H9 (cell line): ENCODE measurements at regions not wholly inside any gene's neighbourhood (a gene's known extent, or its start where the extent isn't known, plus 50 kb on each side); places are given as distances from the start of the nearest gene placed in this dataset.

Experiments used
- DNase-seq: peaks from one replicate; pipeline ENCODE4 v3.0.0-alpha.2; 2017
- H2AFZ ChIP-seq: one replicate; pipeline ENCODE4 v1.6.1; 2013; ENCODE audit warnings: mild to moderate bottlenecking, low read length, control low read depth, moderate library complexity
- H2AK5ac ChIP-seq: 2 replicates; pipeline ENCODE4 v1.6.1; 2013; ENCODE audit warnings: low read length, control low read depth, mixed read lengths; ENCODE audit not compliant: insufficient read length
- H2BK120ac ChIP-seq: one replicate; pipeline ENCODE4 v1.6.1; 2013; ENCODE audit warnings: low read depth, mild to moderate bottlenecking, low read length, control low read depth, inconsistent platforms; ENCODE audit not compliant: poor library complexity, severe bottlenecking
- H2BK12ac ChIP-seq: 2 replicates; pipeline ENCODE4 v1.6.1; 2013; ENCODE audit warnings: low read length, control low read depth, mixed read lengths, low read depth; ENCODE audit not compliant: insufficient read length
- H2BK15ac ChIP-seq: 2 replicates; pipeline ENCODE4 v1.6.1; 2013; ENCODE audit warnings: low read depth, low read length, control low read depth
- H2BK20ac ChIP-seq: one replicate; pipeline ENCODE4 v1.6.1; 2013; ENCODE audit warnings: low read depth, mild to moderate bottlenecking, low read length, control low read depth, inconsistent platforms; ENCODE audit not compliant: poor library complexity, severe bottlenecking
- H2BK5ac ChIP-seq: 2 replicates; pipeline ENCODE4 v1.6.1; 2013; ENCODE audit warnings: low read length, control low read depth, mixed read lengths; ENCODE audit not compliant: insufficient read length
- H3K14ac ChIP-seq: 2 replicates; pipeline ENCODE4 v1.6.1; 2013; ENCODE audit warnings: low read length, control low read depth; ENCODE audit not compliant: insufficient read depth
- H3K18ac ChIP-seq: 2 replicates; pipeline ENCODE4 v1.6.1; 2013; ENCODE audit warnings: low read depth, mild to moderate bottlenecking, mixed read lengths, low read length, control low read depth; ENCODE audit not compliant: insufficient read length
- H3K23ac ChIP-seq: 2 replicates; pipeline ENCODE4 v1.6.1; 2013; ENCODE audit warnings: low read length, control low read depth, mixed read lengths, low read depth; ENCODE audit not compliant: insufficient read length
- H3K23me2 ChIP-seq: 2 replicates; pipeline ENCODE4 v1.6.1; 2013; ENCODE audit warnings: low read depth, mild to moderate bottlenecking, mixed read lengths, low read length, control low read depth; ENCODE audit not compliant: insufficient read length, poor library complexity, severe bottlenecking
- H3K27ac ChIP-seq: 2 replicates; pipeline ENCODE4 v1.5.1; 2013; ENCODE audit warnings: low read length, control low read depth, mixed read lengths, low read depth; ENCODE audit not compliant: insufficient read length
- H3K27me3 ChIP-seq: 2 replicates; pipeline ENCODE4 v1.6.1; 2013; ENCODE audit warnings: low read length, control low read depth, inconsistent platforms; ENCODE audit not compliant: insufficient read depth
- H3K4ac ChIP-seq: 2 replicates; pipeline ENCODE4 v1.6.1; 2013; ENCODE audit warnings: low read depth, mild to moderate bottlenecking, control low read depth, inconsistent platforms, low read length, moderate library complexity
- H3K4me1 ChIP-seq: 2 replicates; pipeline ENCODE4 v1.6.1; 2013; ENCODE audit warnings: low read length, control low read depth, inconsistent platforms; ENCODE audit not compliant: insufficient read depth
- H3K4me2 ChIP-seq: 2 replicates; pipeline ENCODE4 v1.6.1; 2013; ENCODE audit warnings: low read length, control low read depth, mixed read lengths; ENCODE audit not compliant: insufficient read length, insufficient read depth
- H3K56ac ChIP-seq: 2 replicates; pipeline ENCODE4 v1.6.1; 2013; ENCODE audit warnings: low read depth, mild to moderate bottlenecking, mixed read lengths, low read length, control low read depth; ENCODE audit not compliant: insufficient read length
- H3K79me1 ChIP-seq: 2 replicates; pipeline ENCODE4 v1.6.1; 2013; ENCODE audit warnings: low read depth, mild to moderate bottlenecking, moderate library complexity, low read length, control low read depth, inconsistent platforms; ENCODE audit not compliant: insufficient read depth, poor library complexity, severe bottlenecking
- H3K79me2 ChIP-seq: 2 replicates; pipeline ENCODE4 v1.6.1; 2013; ENCODE audit warnings: low read length, control low read depth, inconsistent platforms; ENCODE audit not compliant: insufficient read depth
- H3K9ac ChIP-seq: 2 replicates; pipeline ENCODE4 v1.6.1; 2013; ENCODE audit warnings: low read length, control low read depth, mixed read lengths; ENCODE audit not compliant: insufficient read length; ENCODE audit errors: extremely low read depth
- H3K9me3 ChIP-seq: one replicate; pipeline ENCODE4 v1.6.1; 2013; ENCODE audit warnings: low read depth, low read length, inconsistent platforms; ENCODE audit not compliant: control insufficient read depth
- H3T11ph ChIP-seq: one replicate; pipeline ENCODE4 v1.6.1; 2013; ENCODE audit warnings: mild to moderate bottlenecking, low read length, control low read depth, inconsistent platforms
- H4K20me1 ChIP-seq: one replicate; pipeline ENCODE4 v1.6.1; 2013; ENCODE audit not compliant: control insufficient read depth, insufficient read length, insufficient read depth
- H4K5ac ChIP-seq: 2 replicates; pipeline ENCODE4 v1.6.1; 2013; ENCODE audit warnings: low read depth, mild to moderate bottlenecking, mixed read lengths, low read length, control low read depth; ENCODE audit not compliant: insufficient read length
- H4K8ac ChIP-seq: replicated peaks from 2 replicates; pipeline ENCODE4 v1.6.1; 2013; ENCODE audit warnings: low read length, control low read depth, mixed read lengths, low read depth; ENCODE audit not compliant: insufficient read length
- H4K91ac ChIP-seq: 2 replicates; pipeline ENCODE4 v1.6.1; 2013; ENCODE audit warnings: low read depth, mild to moderate bottlenecking, moderate library complexity, mixed read lengths, low read length, control low read depth; ENCODE audit not compliant: insufficient read length
- H3K27ac Mint-ChIP-seq, 3 experiments: 2 replicates in 2 of 3; 3 replicates in 1 of 3; pipeline ENCODE4 v1.8.0; 2020 to 2021; ENCODE audit warnings: mixed read lengths in 3 of 3, mild to moderate bottlenecking in 1 of 3, moderate library complexity in 1 of 3
- H3K27me3 Mint-ChIP-seq: 2 replicates; pipeline ENCODE4 v1.8.0; 2021; ENCODE audit warnings: low read depth, mild to moderate bottlenecking, moderate library complexity, mixed read lengths
- H3K36me3 Mint-ChIP-seq, 3 experiments: 2 replicates in 2 of 3; 3 replicates in 1 of 3; pipeline ENCODE4 v1.8.0; 2020 to 2021; ENCODE audit warnings: low read depth in 3 of 3, mixed read lengths in 3 of 3; ENCODE audit not compliant: insufficient read depth in 1 of 3
- H3K4me1 Mint-ChIP-seq, 2 experiments: 2 replicates each; pipeline ENCODE4 v1.8.0; 2020; ENCODE audit warnings: mixed read lengths in 2 of 2
- H3K4me3 Mint-ChIP-seq, 2 experiments: 2 replicates in 1 of 2; 3 replicates in 1 of 2; pipeline ENCODE4 v1.8.0; 2020 to 2021; ENCODE audit warnings: mild to moderate bottlenecking in 2 of 2, mixed read lengths in 2 of 2, moderate library complexity in 1 of 2
- H3K9me3 Mint-ChIP-seq, 2 experiments: 2 replicates in 1 of 2; 3 replicates in 1 of 2; pipeline ENCODE4 v1.8.0; 2020; ENCODE audit warnings: mild to moderate bottlenecking in 2 of 2, mixed read lengths in 2 of 2, moderate library complexity in 1 of 2
- WGBS: extraction: QIAGEN DNeasy Blood & Tissue Kit; methylation state at CpG from one replicate; pipeline ENCODE4 v1.1.7; 2013; ENCODE audit warnings: missing lambda C conversion rate, low lambda C conversion rate, mixed read lengths; ENCODE audit not compliant: insufficient read length; ENCODE audit errors: extremely low coverage; 5-methylcytosine and 5-hydroxymethylcytosine counted together
- TF ChIP-seq, protein P1 (sequence below): fragments of 200-600 bp; sonication (generic); conservative IDR thresholded peaks from 3 replicates; pipeline ENCODE4 v1.8.0; 2021; ENCODE audit warnings: antibody characterized with exemption, mild to moderate bottlenecking

DNA sequence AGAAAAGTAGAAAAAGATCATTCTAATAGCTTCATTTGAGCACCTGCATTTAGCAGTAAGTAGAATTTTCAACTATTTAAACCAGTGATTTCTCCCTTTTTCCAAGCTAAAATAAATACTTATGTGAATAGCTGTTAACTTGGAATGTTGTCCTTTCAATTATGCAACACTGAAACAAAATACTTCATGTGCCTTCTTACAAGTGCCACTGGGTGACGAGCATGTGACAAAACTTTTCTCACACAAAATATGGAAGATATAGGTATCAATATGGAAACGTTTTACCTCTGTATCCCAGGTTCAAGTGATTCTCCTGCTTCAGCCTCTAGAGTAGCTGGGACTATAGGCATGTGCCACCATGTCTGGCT lies 708.3 kb downstream of the STIM2 start:
- Mint-ChIP-seq H3K27ac (no peak overlapping the region), H3K36me3 (no peaks in the 10 kb centered on the region), H3K4me3 (no peak overlapping the region), H3K27me3 (no peaks in the 10 kb centered on the region), H3K9me3 (no peaks in the 10 kb centered on the region), H3K4me1 (peaks cover 3 to 5% of the 10 kb centered on the region in 2 experiments; a peak in 2 of 4 replicates)
- TF ChIP-seq, protein P1, sequence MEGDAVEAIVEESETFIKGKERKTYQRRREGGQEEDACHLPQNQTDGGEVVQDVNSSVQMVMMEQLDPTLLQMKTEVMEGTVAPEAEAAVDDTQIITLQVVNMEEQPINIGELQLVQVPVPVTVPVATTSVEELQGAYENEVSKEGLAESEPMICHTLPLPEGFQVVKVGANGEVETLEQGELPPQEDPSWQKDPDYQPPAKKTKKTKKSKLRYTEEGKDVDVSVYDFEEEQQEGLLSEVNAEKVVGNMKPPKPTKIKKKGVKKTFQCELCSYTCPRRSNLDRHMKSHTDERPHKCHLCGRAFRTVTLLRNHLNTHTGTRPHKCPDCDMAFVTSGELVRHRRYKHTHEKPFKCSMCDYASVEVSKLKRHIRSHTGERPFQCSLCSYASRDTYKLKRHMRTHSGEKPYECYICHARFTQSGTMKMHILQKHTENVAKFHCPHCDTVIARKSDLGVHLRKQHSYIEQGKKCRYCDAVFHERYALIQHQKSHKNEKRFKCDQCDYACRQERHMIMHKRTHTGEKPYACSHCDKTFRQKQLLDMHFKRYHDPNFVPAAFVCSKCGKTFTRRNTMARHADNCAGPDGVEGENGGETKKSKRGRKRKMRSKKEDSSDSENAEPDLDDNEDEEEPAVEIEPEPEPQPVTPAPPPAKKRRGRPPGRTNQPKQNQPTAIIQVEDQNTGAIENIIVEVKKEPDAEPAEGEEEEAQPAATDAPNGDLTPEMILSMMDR, result no peak
- Histone ChIP-seq H3K56ac (no peak overlapping the region), H2BK120ac (no peak overlapping the region), H3K79me1 (no peaks in the 10 kb centered on the region), H3K14ac (no peak overlapping the region), H3K27ac (no peak overlapping the region), H3K4me2 (no peak overlapping the region), H2AFZ (no peak overlapping the region), H2BK20ac (no peak overlapping the region), H4K91ac (no peak overlapping the region), H3T11ph (no peak overlapping the region), H3K79me2 (no peaks in the 10 kb centered on the region), H3K18ac (no peak overlapping the region), H3K4ac (no peak overlapping the region), H2BK12ac (no peak overlapping the region), H4K8ac (no peak overlapping the region), H2AK5ac (no peak overlapping the region), H3K23ac (no peak overlapping the region), H3K23me2 (no peaks in the 10 kb centered on the region), H2BK15ac (no peak overlapping the region), H3K9ac (no peak overlapping the region), H4K20me1 (no peaks in the 10 kb centered on the region), H3K4me1 (no peaks in the 10 kb centered on the region), H3K9me3 (no peaks in the 10 kb centered on the region), H4K5ac (no peak overlapping the region), H3K27me3 (no peaks in the 10 kb centered on the region), H2BK5ac (no peak overlapping the region)
- no CpG with 5 or more reads among the region's 2 CpGs for WGBS
- no peak for DNase-seq
